Kasumi-1 (cell line): ENCODE measurements at regions not wholly inside any gene's neighbourhood (a gene's known extent, or its start where the extent isn't known, plus 50 kb on each side); places are given as distances from the start of the nearest gene placed in this dataset.

ENCODE experiments used
- DNase-seq, 2 experiments: peaks; one replicate each; lab custom pipeline; 2025; lab: John Stamatoyannopoulos, UW

DNA sequence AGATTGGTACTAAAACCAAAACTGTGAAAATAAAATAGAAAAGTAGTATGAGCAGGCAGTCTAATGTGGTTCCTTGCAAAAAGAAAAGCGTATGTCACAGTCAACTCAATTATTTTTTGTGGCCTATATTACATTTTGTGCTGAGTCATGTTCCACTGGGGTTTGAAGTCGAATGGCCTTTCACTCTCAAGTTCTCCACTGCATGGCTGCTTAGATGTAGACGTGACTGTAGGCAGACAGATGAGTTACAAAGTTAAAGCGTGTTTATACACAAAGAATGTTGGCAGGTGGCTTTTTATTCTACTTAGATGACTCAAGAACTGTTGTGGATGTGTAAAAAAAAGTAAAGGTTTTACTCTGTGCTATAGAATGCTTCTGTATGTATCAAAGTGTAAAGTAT is 133.9 kb downstream of the SLITRK6 start:
- no peak for DNase-seq

DNA sequence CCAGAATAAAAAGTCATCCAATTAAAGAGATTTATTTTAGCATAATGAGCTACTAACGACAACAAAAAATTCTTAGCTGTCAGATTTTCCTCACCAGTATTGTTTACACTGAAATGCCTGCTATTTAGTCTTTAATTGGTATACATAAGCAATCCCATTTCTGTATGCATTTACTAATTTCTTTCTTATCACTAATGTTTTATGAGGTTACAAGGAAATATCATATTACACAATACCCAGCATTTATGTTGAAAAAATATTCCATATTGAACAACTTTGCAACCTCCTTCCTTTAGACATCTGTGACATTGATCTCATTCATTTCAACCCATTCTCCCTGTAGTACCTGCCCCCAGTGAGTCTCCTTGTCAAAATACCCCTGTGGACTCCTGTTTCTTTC is 135.4 kb downstream of the SLITRK6 start:
- no peak for DNase-seq

DNA sequence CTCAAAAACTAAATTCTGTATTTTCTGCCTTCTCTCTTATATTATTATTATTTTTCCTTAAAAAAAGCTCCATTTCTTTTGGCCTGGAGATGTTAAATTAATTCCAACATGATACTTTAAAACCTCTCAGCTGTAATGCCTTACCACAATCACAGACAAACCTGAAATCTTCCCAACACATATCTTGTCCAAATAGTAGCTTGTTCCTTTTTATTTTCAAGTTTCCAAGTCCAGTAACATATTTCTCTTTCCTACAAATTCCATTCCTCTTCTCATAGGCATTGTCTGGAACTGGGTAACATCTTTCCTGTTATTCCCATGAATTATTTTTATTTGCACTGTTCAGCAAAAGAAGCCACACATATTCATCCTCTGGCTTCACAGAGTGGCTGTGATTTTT is 137.0 kb downstream of the SLITRK6 start:
- no peak for DNase-seq

DNA sequence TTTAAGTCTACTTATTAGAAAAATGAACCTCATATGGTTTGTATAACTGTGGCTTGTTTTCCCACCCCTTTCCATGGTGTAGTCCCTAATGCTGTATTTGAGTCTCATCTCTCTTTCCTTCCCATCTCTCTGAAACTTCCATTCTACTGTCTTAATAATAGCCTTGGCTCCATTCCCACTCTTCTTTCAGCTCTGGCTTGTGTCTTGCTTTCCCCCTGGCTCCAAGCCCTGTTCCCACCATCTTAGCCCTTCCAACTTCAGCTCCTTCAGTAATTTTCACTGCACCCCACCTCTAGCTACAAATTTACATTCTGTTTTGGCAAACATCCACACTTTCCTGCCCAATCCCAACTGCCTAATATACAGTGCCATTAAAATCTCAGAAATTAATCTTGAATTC is 137.5 kb downstream of the SLITRK6 start:
- DNase-seq, result no peak

DNA sequence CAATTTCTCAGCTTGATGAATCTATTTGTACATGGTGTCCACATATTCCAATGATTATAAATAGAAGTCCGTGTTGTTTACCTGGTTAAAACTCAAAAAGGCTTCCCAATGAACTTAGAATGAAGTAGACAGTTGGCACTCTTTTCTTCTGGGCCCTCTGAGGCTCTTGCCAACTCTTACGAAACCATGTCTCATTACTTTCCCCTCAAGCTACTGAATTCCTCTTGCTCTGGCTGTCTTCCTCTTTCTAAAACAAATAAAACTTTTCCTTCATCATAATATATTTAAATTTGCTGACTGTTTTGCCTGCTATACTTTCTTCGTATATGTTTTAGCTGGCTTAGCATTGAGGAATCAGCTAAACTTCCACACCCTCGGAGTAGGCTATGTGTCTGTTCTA is 139.7 kb downstream of the SLITRK6 start:
- DNase-seq, result peak; percentile 35 to 46

DNA sequence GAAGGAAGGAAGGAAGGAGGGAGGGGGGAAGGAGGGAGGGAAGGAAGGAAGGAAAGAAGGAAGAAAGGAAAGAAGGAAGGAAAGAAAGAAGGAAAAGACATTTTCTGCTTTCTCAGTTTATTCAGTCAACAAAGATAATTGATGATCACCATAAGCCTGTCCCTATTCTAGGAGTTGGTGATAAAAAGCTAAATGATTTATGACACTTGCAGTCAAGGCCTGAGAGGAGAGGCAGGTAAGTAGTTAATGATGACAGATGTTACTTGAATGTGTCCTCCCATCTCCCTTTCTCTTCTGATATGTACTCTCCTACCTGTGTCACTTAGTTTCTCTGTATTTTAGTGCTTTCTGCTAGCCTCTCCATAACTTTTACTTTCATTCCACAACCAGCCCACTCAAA is 141.3 kb downstream of the SLITRK6 start:
- no peak for DNase-seq

DNA sequence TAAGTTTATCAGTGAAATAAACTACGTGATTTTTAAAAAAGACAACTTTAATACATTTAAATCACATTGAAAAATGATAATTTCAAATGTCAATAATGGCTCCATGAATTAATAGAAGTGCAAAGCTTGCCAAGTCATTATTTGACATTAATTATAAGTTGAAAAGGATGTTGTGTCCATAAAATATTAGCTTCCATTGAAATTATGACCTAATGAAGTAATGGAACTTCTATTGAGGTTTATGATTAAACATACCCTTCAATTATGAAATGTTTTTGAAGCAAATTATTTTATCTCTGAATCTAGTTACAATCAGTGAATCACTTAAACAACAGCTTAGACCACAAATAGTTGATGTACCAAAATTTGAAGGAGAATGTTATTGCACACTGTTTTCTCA is 144.2 kb downstream of the SLITRK6 start:
- DNase-seq, result no peak

DNA sequence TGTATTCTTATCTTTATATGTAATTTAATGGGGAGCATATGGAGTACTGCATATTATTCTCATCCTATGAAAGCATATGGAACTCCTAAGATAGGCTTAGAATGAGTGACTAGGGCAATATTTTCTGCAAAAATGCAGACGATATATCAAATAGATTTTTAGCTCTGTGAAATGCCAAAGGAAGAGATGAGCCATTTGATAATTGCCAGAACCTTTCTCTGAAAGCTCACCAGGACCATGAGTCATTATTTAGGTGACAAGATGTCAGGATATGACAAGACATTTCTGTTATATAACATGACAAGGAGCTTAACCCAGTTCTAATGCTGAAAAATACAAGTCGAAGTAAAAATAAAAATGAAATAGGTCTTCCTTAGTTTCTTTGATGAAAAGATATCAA is 145.0 kb downstream of the SLITRK6 start:
- no peak for DNase-seq

DNA sequence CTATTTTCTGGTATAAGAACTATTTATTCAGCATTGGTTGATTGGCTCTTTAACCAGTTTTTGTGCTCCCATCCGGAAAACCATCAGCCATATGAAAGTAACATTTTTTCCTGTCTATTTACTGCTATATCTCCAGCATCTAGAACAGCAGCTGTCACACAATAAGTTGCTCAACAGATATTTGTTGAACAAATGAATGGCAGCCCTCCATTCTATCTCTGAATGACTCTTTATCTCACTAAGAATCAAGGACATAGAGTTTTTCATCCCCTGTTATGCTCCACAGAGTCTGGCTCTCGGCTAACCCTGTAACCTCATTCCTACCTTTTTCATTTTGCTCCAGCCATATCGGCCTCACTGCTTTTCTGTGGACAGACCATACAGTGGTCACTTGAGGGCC is 145.5 kb downstream of the SLITRK6 start:
- no peak for DNase-seq

DNA sequence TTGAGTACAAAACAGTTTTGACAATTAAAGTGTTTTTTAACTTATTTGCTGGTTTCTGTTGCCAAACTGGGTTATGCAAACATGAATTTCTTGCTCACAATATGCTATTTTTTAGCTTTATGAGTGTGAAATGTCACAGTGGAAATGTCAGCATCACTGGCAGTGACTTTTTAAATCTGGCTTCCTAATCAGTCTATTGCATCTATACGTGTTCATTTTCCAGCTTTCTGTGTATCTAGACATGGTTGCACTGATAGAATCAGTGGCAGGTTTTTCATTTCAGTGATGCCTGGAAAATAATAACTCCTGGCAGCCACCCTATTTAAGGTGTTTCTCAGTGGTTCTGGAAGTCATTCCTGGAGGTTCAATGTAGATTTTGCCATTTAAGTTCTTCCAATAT is 146.7 kb downstream of the SLITRK6 start:
- DNase-seq, result no peak

DNA sequence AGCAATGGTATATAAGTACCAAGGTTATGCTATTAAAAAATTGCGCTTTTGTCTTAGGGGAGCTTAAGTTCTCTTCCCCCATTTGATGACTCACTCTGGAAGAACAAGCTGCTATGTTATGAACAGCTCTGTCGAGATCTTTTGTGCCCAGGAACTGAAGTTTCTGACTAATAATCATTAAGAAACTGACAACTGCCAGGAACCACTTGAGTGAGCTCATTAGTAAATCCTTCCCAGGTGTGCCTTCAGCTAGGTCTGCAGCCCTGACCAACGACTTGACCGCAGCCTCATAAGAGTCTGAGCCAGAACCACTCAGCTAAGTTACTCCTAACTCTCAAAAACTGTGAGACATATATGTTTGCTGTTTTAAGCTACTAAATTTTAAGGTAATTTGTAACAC is 147.8 kb downstream of the SLITRK6 start:
- DNase-seq, result no peak

DNA sequence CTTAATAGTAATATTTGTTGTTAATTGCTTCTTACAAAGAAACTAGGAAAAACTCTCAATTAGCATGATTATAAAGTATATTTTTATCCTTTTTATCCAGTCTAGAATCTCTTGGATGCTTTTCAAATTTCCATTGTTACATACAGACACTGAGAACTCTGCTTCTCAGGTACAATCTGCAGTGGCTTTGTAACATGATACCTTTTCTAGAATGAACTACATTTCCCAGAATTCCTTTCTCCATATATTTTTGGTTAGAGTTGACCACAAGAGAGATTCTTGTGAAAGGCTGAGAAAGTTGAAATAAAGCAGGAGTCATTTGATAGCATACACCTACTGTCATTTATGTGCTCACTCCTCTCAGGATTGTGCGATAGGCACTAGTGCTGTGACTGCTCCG is 148.6 kb downstream of the SLITRK6 start:
- no peak for DNase-seq

DNA sequence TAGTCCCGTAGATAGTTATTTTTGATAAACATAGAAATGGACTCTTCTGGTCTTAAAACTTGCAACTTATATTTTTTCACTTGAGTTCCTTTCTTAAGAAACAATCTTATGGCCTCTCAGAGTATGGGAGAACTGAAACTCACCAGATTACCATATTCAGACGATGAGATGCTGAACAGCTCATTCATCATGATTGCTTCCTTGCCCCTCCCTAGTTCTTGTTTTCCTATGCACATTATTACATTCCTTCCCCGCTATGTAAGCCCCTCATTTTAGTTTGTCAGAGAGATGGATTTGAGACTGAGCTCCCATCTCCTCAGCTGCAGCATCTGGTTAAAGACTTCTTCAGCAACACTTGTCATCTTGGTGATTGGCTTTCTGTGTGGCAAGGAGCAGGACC is 158.5 kb downstream of the SLITRK6 start:
- no peak for DNase-seq

DNA sequence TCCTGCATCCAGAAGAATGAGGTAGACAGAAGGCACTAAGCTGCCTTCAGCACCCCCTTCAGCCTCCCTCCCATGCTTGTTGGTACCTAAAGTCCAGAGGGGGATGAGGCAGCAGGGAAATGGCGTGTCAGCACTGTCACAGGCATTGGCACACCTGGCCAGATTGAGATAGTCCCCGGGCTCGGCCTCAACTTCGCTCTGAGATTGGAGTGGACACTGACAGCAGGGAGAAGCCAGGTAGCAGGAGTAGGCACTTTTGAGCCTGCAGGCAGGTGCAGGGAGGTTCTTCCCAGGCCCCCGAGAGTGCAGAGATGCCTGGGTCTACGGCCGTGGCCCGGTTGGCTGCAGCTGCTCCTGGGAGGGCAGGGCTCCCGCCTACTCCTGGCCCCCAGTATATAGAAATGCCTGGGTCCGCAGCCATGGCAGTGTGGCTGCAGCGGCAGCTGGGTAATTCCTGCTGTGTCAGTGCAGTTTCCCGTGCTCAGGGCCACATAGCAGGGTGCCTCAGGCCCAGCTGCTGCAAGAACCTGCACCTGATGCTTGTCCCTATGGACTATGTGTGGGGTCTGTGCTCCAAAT is 160.3 kb downstream of the SLITRK6 start:
- DNase-seq, result no peak

DNA sequence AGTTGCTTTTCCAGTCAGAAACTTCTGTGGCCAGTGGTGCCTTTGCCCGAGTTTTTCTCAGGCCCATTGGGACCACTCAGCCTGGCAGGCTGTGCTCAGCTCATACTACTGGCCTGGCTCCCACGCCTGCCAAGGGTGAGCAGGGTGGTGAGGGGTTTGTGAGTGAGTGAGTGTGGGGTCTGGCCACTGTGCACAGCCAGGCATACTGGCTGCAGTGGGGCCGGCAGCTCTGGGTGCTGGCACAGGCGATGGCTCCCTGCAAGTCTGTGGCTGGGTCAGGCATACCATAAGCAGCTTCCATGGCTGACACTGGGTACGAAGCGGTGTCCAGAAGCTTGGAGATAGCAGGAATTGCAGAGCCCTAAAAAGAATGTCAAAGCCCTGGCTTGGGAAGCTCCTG is 161.0 kb downstream of the SLITRK6 start:
- no peak for DNase-seq

DNA sequence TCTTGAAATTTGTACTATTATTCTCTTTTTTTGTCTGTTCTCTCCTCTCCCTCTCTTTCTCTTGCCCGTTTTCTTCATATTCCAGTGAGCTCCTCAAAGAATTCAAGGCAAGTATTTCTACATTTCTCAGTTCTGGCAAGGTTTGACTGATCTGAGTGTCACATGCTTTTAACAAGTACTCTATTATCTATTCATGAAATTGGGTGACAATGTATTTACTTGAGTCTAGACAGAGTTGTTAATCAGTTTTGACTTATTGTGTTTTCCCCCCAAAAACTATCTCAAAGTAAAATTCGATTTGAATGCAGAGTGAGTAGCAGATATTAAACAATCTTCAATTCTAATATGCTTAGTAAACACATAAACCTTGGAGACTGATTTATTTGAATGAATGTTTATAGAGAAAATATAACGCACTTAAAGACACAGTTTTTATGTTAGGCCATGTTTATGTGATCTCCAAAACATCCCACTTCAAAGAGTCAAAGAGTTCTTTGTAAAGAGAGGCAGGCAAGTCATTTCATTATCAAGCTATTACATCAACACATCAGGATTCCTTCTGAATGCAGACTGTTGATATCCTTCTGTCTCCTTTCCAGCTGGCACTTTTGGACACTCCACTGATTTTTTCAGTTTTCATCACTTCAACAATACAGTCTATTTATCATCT is 166.6 kb downstream of the SLITRK6 start:
- DNase-seq, result no peak

DNA sequence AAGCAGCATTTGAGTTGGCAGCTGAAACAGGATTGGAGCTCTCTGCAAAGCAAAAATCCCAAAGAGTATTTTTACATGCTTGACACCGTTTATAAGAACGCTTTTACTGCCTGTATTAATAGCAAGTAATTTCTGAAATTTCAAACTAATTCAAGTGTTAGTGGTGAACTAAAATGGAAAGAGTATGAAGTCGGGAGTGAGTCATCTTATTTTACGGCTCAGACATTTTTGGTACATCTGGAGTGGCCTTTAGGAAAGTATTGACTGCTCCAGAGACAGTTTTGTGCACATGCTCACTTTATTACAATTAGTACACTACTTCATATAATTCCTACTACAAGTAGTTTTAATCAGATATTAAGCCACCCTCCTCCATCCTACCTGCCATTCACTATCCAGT is 167.4 kb downstream of the SLITRK6 start:
- DNase-seq, result no peak

DNA sequence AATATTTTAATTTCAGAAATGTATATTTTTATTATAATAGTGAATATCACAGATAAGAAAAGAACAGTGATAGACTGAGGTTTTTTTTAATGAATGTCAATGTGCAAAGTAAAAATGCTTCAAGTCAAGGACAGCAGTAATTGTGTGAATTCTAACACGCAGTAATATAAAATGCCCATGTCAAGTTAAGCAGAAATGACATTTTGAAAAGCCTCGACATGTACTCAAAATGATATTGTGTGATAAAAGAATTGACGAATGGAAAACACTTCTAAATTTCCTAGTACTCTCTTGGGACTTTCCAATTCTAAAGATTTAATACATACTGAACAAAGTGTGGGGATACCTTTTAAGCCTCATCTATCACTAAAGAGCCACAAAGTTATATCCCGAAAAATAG is 172.6 kb downstream of the SLITRK6 start:
- no peak for DNase-seq

DNA sequence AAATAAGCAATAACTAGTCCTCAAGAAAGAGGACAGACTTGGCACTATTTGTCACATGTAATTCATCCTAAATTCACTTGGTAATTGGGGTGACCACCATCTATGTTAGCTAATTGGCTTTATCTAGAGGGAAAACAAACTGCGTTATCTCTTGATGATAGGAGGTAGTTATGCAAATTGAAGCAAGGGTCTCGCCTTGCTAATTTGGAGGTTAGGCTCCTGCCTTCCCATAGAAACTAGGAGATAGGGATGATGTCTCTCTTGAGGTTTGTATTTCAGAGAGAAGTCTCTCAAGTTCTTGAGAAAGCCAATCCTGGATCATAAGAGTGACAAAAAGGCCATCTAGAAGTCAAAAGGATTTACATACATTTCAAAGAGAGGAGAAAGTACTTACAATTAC is 179.9 kb downstream of the SLITRK6 start:
- no peak for DNase-seq

DNA sequence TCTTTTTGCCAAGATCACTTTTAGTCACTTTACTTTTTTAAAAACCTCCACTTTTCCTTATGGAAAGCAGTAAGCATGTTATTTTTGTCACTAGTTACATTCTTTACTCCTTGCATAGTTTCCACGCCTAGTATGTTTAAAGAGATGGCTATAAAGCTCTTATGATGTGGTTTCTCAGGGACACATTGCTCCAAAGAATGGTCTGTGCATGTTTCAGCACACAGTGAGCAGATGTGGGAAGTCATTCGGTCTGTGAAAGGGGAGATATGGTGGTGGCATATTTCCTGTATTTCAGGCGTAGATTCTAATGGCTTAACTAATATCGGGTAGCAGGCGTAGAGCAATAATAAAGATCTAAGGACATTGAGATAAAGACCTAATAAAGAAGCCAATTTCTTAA is 180.7 kb downstream of the SLITRK6 start:
- DNase-seq, result no peak

DNA sequence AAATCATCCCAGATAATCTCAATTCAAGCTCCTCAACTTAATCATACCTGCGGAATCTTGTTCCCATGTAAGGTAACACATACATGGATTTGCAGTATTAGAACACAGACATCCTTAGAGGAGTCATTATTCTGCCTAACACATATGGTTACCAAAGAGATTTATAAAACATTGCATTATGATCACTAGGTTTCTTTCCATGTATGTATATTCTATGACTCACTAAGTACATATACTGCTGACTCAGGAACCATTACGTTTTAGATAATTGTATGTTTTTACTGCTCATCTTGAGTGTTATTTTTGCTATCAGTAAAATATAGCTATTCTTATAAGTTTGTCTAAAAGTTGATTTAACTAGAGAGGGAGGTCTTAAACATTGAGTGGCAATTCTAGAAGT is 182.9 kb downstream of the SLITRK6 start:
- no peak for DNase-seq

DNA sequence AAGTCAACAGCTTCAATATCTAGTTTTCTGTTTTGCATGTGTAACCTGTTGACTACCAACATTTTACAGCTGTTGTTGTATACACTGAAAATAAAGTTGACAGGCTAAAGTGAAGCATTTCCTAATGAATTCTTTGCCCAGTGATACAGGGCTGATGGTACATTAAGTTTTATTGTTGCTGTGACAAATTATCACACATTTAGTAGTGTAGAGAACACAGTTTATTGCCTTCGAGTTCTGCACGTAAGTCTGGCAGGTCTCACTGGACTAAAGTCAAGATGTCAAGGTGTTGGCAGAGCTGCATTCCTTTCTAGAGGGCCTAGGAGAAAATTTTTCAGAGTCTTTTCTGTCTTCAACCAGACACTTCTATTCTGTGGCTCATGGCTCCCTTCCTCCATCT is 184.2 kb downstream of the SLITRK6 start:
- no peak for DNase-seq

DNA sequence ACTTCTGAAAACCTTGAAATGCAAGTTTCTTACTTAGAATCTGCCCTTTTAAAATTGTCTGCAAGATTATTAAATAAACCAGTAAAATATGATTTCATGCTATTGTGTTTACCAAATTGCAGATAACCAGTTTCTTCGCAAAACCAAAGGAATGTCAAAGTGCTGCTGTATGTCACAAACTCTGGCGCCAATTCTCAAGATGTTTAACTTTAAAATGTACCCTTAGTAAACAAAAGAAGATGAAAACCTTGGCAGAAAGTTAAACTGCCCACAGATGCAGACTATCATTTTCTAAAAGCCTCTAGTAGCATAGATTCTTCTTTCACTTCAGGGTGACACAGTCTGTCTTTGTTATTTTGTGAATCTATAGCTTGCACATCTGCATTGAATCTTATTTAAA is 189.2 kb downstream of the SLITRK6 start:
- no peak for DNase-seq

DNA sequence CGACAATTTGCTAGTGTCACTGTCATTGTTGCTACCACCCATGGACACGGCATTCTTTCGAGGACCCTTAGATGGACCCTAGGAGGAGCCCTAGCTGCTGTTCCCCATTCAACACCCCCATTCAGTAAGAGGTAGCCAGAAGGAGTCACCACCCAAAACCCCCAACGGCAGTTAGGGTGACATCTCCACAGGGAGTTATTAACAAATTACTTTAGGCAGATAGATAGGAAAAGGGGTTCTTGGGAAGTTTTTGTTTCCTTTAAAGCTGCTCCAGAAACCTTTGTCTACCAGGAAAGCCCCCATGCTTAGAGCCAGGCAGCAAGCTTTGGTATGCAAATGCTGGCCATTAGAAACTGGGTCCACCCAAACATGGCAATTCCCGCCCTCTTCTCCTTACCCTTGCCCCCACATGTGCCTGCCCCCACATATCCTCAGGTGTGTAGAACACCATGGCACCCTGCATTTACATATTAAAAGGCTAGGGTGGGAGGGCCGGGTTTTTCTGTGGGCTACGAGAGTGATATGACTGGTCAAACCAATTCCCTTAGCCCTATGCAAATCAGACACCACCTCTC is 190.9 kb downstream of the SLITRK6 start:
- no peak for DNase-seq
